Tibial nerve (tissue), 4 donors: ENCODE measurements at regions not wholly inside any gene's neighbourhood (a gene's known extent, or its start where the extent isn't known, plus 50 kb on each side); places are given as distances from the start of the nearest gene placed in this dataset.

Experiments used
- EP300 ChIP-seq, 2 donors: sonication (generic); formaldehyde crosslinking; IDR thresholded peaks; one replicate each; pipeline ENCODE4 v1.6.1; 2017; ENCODE audit warnings: antibody characterized with exemption in 2 of 2, mild to moderate bottlenecking in 1 of 2
- POLR2A ChIP-seq, 2 donors: fragments of 450-650 bp; IDR thresholded peaks; one replicate each; pipeline ENCODE4 v1.6.1; 2017; ENCODE audit warnings: antibody characterized with exemption in 2 of 2, mild to moderate bottlenecking in 2 of 2, moderate library complexity in 2 of 2
- TF ChIP-seq, protein P1 (sequence below), 5 experiments: fragments of 200-600 bp in 3 of 5; fragments of 450-650 bp in 2 of 5; sonication (generic) in 3 of 5; IDR thresholded peaks; one replicate each; pipeline ENCODE4 v1.5.1; 2016 to 2019; ENCODE audit warnings: antibody characterized with exemption in 5 of 5, mild to moderate bottlenecking in 3 of 5, moderate library complexity in 2 of 5

DNA sequence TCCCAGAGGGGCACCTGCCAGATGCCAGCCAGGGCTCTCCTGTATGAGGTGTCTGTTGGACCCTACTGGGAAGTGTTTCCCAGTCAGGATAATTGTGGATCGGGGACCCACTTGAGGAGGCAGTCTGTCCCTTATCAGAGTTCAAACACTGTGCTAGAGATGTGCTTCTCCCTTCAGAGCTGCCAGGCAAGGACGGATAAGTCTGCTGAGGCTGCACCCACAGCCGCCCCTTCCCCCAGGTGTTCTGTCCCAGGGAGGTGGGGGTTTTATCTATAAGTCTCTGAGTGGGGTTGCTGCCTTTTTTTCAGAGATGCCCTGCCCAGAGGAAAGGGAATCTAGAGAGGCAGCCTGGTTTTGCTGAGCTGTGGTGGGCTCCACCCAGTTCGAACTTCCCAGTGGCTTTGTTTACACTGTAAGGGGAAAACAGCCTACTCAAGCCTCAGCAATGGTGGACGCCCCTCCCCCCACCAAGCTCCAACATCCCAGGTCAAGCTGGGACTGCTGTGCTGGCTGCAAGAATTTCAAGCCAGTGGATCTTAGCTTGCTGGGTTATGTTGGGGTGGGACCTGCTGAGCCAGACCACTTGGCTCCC lies 324.0 kb upstream of the SETBP1 start:
- TF ChIP-seq, protein P1, sequence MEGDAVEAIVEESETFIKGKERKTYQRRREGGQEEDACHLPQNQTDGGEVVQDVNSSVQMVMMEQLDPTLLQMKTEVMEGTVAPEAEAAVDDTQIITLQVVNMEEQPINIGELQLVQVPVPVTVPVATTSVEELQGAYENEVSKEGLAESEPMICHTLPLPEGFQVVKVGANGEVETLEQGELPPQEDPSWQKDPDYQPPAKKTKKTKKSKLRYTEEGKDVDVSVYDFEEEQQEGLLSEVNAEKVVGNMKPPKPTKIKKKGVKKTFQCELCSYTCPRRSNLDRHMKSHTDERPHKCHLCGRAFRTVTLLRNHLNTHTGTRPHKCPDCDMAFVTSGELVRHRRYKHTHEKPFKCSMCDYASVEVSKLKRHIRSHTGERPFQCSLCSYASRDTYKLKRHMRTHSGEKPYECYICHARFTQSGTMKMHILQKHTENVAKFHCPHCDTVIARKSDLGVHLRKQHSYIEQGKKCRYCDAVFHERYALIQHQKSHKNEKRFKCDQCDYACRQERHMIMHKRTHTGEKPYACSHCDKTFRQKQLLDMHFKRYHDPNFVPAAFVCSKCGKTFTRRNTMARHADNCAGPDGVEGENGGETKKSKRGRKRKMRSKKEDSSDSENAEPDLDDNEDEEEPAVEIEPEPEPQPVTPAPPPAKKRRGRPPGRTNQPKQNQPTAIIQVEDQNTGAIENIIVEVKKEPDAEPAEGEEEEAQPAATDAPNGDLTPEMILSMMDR (IDR thresholded peaks at IDR 0.05): no peak
- TF ChIP-seq POLR2A (IDR thresholded peaks at IDR 0.05): no peak
- no peak for TF ChIP-seq EP300 (IDR thresholded peaks at IDR 0.05)
